ENCODE measurements at regions not wholly inside any gene's neighbourhood (a gene's known extent, or its start where the extent isn't known, plus 50 kb on each side); places are given as distances from the start of the nearest gene placed in this dataset.

DNA sequence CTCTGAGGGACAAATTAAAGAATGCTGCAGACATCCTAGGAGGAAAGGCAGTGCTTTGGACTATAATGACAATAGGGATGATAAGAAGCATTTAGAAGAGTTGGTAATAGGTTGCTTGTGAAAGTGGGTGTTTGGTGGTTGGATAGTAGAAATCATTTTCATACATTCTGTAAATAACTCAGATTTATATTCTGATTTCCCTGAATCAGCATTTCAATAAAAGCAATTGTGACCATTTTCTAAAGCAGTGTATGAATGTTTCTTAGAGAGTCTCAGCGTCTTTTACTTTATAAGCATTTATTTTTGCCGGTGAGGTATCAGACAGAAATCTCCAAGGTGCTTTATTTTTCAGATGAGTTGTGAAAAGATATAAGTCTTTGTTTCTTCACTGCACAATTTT, 1099.0 kb upstream of the LRRTM1 start (continued):
- TF ChIP-seq RHOXF2B (CRISPR knock-in tag; conservative IDR thresholded peaks at IDR 0.05) = no peak
- TF ChIP-seq SPI1 (IDR thresholded peaks at IDR 0.05; ENCODE audit: borderline replicate concordance, low read depth, low read length) = no peak
- no peak for TF ChIP-seq ZNF146 (CRISPR knock-in tag; IDR thresholded peaks at IDR 0.05; ENCODE audit: unreplicated experiment)
- no peak for TF ChIP-seq FOS (IDR thresholded peaks at IDR 0.05; ENCODE audit: extremely low read depth, insufficient read length)
- no peak for TF ChIP-seq ZC3H8 (IDR thresholded peaks at IDR 0.05)
- TF ChIP-seq PHF21A (IDR thresholded peaks at IDR 0.05; ENCODE audit: borderline replicate concordance, low read depth) = no peak
- no peak for TF ChIP-seq BCOR (IDR thresholded peaks at IDR 0.05)

DNA sequence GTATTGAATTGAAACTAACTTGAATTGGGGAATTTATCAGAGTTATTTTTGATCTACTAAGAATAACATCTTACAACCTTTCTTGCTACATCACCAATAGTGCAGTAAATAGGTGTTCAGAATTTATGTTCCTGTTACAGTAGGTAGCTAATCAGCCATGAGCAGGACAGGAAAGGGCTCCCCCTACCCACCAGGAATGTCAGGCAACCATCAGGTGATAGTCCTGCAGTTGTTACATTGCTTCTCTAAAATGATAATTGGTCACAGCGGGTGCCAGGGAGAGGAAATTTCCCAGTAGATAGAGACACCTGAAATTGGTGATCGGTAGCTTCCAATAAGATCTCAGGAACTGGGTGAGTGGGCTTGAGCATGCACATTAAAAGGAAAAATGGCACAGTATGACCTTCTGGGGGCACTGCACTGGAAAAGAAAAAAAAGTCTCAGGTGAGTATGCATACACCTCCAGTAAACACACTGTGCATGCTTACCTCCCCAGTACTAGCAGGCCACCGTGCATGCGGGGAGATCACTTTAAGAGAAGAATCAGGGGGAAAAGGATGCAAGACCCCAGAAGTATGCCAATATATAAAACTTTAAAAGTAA, 1092.0 kb upstream of the LRRTM1 start:
- intact Hi-C loops (cut with micrococcal nuclease) = no loop called here
- TF ChIP-seq, protein P1, sequence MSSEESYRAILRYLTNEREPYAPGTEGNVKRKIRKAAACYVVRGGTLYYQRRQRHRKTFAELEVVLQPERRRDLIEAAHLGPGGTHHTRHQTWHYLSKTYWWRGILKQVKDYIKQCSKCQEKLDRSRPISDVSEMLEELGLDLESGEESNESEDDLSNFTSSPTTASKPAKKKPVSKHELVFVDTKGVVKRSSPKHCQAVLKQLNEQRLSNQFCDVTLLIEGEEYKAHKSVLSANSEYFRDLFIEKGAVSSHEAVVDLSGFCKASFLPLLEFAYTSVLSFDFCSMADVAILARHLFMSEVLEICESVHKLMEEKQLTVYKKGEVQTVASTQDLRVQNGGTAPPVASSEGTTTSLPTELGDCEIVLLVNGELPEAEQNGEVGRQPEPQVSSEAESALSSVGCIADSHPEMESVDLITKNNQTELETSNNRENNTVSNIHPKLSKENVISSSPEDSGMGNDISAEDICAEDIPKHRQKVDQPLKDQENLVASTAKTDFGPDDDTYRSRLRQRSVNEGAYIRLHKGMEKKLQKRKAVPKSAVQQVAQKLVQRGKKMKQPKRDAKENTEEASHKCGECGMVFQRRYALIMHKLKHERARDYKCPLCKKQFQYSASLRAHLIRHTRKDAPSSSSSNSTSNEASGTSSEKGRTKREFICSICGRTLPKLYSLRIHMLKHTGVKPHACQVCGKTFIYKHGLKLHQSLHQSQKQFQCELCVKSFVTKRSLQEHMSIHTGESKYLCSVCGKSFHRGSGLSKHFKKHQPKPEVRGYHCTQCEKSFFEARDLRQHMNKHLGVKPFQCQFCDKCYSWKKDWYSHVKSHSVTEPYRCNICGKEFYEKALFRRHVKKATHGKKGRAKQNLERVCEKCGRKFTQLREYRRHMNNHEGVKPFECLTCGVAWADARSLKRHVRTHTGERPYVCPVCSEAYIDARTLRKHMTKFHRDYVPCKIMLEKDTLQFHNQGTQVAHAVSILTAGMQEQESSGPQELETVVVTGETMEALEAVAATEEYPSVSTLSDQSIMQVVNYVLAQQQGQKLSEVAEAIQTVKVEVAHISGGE (CRISPR knock-in tag; IDR thresholded peaks at IDR 0.05) = no peak
- TF ChIP-seq SAFB2 (IDR thresholded peaks at IDR 0.05; ENCODE audit: borderline replicate concordance, low read depth, low read length, severe bottlenecking) (no peak), ARHGAP35 (IDR thresholded peaks at IDR 0.05; ENCODE audit: partially characterized antibody) (no peak), NR2C1 (IDR thresholded peaks at IDR 0.05) (no peak), NR2C1 (tag; IDR thresholded peaks at IDR 0.05) (no peak), KLF16 (IDR thresholded peaks at IDR 0.05) (no peak), PRPF4 (IDR thresholded peaks at IDR 0.05; ENCODE audit: insufficient read depth, low read depth, low read length, poor library complexity, severe bottlenecking) (no peak), RHOXF2B (CRISPR knock-in tag; conservative IDR thresholded peaks at IDR 0.05) (no peak), RBM17 (IDR thresholded peaks at IDR 0.05; ENCODE audit: borderline replicate concordance, low read depth, low read length) (no peak), TAF15 (IDR thresholded peaks at IDR 0.05; ENCODE audit: low read depth, low read length) (no peak)
- TF ChIP-seq, protein P2, sequence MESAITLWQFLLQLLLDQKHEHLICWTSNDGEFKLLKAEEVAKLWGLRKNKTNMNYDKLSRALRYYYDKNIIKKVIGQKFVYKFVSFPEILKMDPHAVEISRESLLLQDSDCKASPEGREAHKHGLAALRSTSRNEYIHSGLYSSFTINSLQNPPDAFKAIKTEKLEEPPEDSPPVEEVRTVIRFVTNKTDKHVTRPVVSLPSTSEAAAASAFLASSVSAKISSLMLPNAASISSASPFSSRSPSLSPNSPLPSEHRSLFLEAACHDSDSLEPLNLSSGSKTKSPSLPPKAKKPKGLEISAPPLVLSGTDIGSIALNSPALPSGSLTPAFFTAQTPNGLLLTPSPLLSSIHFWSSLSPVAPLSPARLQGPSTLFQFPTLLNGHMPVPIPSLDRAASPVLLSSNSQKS (CRISPR knock-in tag; IDR thresholded peaks at IDR 0.05) = no peak
- TF ChIP-seq, protein P3, sequence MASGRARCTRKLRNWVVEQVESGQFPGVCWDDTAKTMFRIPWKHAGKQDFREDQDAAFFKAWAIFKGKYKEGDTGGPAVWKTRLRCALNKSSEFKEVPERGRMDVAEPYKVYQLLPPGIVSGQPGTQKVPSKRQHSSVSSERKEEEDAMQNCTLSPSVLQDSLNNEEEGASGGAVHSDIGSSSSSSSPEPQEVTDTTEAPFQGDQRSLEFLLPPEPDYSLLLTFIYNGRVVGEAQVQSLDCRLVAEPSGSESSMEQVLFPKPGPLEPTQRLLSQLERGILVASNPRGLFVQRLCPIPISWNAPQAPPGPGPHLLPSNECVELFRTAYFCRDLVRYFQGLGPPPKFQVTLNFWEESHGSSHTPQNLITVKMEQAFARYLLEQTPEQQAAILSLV (tag; IDR thresholded peaks at IDR 0.05) = no peak

More for the DNA sequence above, 1092.0 kb upstream of the LRRTM1 start:
- Histone ChIP-seq H3K9ac (ENCODE audit: insufficient read depth in 1 of 2, low read depth in 2 of 2, low read length in 2 of 2) (no peak overlapping the region), H2AFZ (ENCODE audit: low read depth, low read length) (no peak overlapping the region), H3K9me3 (replicated peaks; ENCODE audit: control insufficient read depth, insufficient read depth, low read depth, low read length) (no peaks in the 10 kb centered on the region), H4K20me1 (replicated peaks; ENCODE audit: control insufficient read depth, insufficient read depth, low read length) (no peaks in the 10 kb centered on the region), H3K27ac (ENCODE audit: extremely low read depth, low read depth, low read length) (no peak overlapping the region), H3K9me1 (ENCODE audit: control insufficient read depth, insufficient read depth, low read length) (no peaks in the 10 kb centered on the region), H3K36me3 (ENCODE audit: control insufficient read depth, insufficient read depth, low read length) (no peaks in the 10 kb centered on the region), H3K4me3 (no peak overlapping the region), H3K4me2 (ENCODE audit: insufficient read depth, low read length) (no peak overlapping the region), H3K4me1 (replicated peaks in 1 of 2; ENCODE audit: control insufficient read depth in 2 of 2, insufficient read depth in 2 of 2, low read length in 2 of 2) (no peaks in the 10 kb centered on the region), H3K27me3 (ENCODE audit: control insufficient read depth in 2 of 2, insufficient read depth in 2 of 2, low read length in 2 of 2) (no peaks in the 10 kb centered on the region), H3K79me2 (ENCODE audit: control insufficient read depth, insufficient read depth, low read length) (no peaks in the 10 kb centered on the region)
- POLR2A ChIA-PET = interaction anchor here (0.7 kb wide), 1 partner anchor 779 kb away, joined by 3 read pairs; no protein-coding TSS in a partner anchor
- in situ Hi-C loops (cut with MboI) = no loop called here
- ATAC-seq = no peak
- BruUV-seq (replicated peaks) = no TSS peak
- CTCF ChIA-PET (ENCODE audit: low intra/inter-chr PET ratio) = no interaction called here
- no peak for DNase-seq (ENCODE audit: extremely low read depth in 1 of 4, low spot score in 3 of 4)
- FAIRE-seq = no peak
- WGBS (ENCODE audit: insufficient coverage, low coverage, missing lambda C conversion rate) = 2% methylated on average over 4 of the region's 4 CpGs
